ENCODE measurements at regions not wholly inside any gene's neighbourhood (a gene's known extent, or its start where the extent isn't known, plus 50 kb on each side); places are given as distances from the start of the nearest gene placed in this dataset.

GRCh38 chr6:68040312-68040778 is 594.7 kb upstream of the ADGRB3 start (continued):
- no peak for TF ChIP-seq ZBTB5 (IDR thresholded peaks at IDR 0.05)
- TF ChIP-seq ZNF696 (CRISPR knock-in tag; conservative IDR thresholded peaks at IDR 0.05): no peak
- TF ChIP-seq POLR2AphosphoS5 (IDR thresholded peaks at IDR 0.05; ENCODE audit: control insufficient read depth, insufficient read depth, low read depth, low read length): peak; percentile 28; the same call in 1 of the 2 replicates
- TF ChIP-seq ZNF263 (CRISPR knock-in tag; IDR thresholded peaks at IDR 0.05; ENCODE audit: borderline replicate concordance): no peak
- no peak for TF ChIP-seq BDP1 (IDR thresholded peaks at IDR 0.05; ENCODE audit: insufficient read depth, insufficient read length)
- TF ChIP-seq NR0B1 (IDR thresholded peaks at IDR 0.05; ENCODE audit: partially characterized antibody): no peak
- no peak for TF ChIP-seq STAT5A (IDR thresholded peaks at IDR 0.05; ENCODE audit: borderline replicate concordance, low read length)
- TF ChIP-seq HNRNPH1 (optimal IDR thresholded peaks at IDR 0.05; ENCODE audit: low read depth, low read length): no peak
- no peak for TF ChIP-seq KAT2B (IDR thresholded peaks at IDR 0.05; ENCODE audit: low read depth, low read length)
- TF ChIP-seq KLF10 (CRISPR knock-in tag; IDR thresholded peaks at IDR 0.05): no peak
- TF ChIP-seq ETV6 (IDR thresholded peaks at IDR 0.05; ENCODE audit: borderline replicate concordance in 1 of 2, low read depth in 2 of 2, low read length in 1 of 2): no peak
- TF ChIP-seq ETV6 (CRISPR knock-in tag; IDR thresholded peaks at IDR 0.05; ENCODE audit: borderline replicate concordance): no peak
- no peak for TF ChIP-seq RFX7 (CRISPR knock-in tag; IDR thresholded peaks at IDR 0.05)
- TF ChIP-seq TAF15 (IDR thresholded peaks at IDR 0.05; ENCODE audit: low read depth, low read length): no peak
- no peak for TF ChIP-seq MLX (CRISPR knock-in tag; conservative IDR thresholded peaks at IDR 0.05)
- no peak for TF ChIP-seq ZNF740 (CRISPR knock-in tag; IDR thresholded peaks at IDR 0.05)
- no peak for TF ChIP-seq ZNF740 (tag; IDR thresholded peaks at IDR 0.05)
- TF ChIP-seq CBX5 (IDR thresholded peaks at IDR 0.05; ENCODE audit: borderline replicate concordance, low read depth): no peak
- no peak for TF ChIP-seq CREB1 (IDR thresholded peaks at IDR 0.05)
- no peak for TF ChIP-seq CREB1 (CRISPR knock-in tag; IDR thresholded peaks at IDR 0.05)
- peak; percentile 61; the same call in 1 of the 2 replicates for TF ChIP-seq HINFP (tag; conservative IDR thresholded peaks at IDR 0.05; ENCODE audit: low read depth)
- TF ChIP-seq ZNF77 (CRISPR knock-in tag; IDR thresholded peaks at IDR 0.05): no peak
- TF ChIP-seq EP400 (IDR thresholded peaks at IDR 0.05): peak; percentile 42; the same call in 1 of the 2 replicates
- no peak for TF ChIP-seq TSC22D4 (tag; IDR thresholded peaks at IDR 0.05)
- TF ChIP-seq NR3C1 (CRISPR knock-in tag; IDR thresholded peaks at IDR 0.05): no peak

Measured in K562 (cell line).